Gastrocnemius medialis (tissue), 4 donors: ENCODE measurements at regions not wholly inside any gene's neighbourhood (a gene's known extent, or its start where the extent isn't known, plus 50 kb on each side); places are given as distances from the start of the nearest gene placed in this dataset.
A peak's percentile ranks its signal among the peaks of the same experiment; 100 is the strongest.

ENCODE experiments used
- ATAC-seq, 2 donors: fragments of 150-250 bp; one replicate each; pipeline ENCODE4 v1.9.1; 2016
- DNase-seq, 2 donors: peaks; one replicate each; pipeline ENCODE4 v3.0.0-alpha.2; 2019
- H3K27ac ChIP-seq, 4 donors: fragments of 200-600 bp; sonication (generic); 1 replicate in 1 of 4; 2 replicates in 3 of 4; pipeline ENCODE4 v1.5.1; 2016 to 2018; ENCODE audit warnings: mild to moderate bottlenecking in 2 of 4, moderate library complexity in 1 of 4
- H3K27me3 ChIP-seq, 3 donors: fragments of 200-600 bp; sonication (generic) in 2 of 3; 1 replicate in 1 of 3; 2 replicates in 2 of 3; pipeline versions ENCODE4 v1.5.1 to v1.6.0; 2016 to 2019; ENCODE audit warnings: mild to moderate bottlenecking in 1 of 3, moderate library complexity in 1 of 3
- H3K36me3 ChIP-seq, 2 donors: fragments of 200-600 bp; sonication (generic) in 1 of 2; one replicate each; pipeline ENCODE4 v1.5.1; 2017 to 2018
- H3K4me1 ChIP-seq, 2 donors: fragments of 200-600 bp; sonication (generic) in 1 of 2; one replicate each; pipeline ENCODE4 v1.5.1; 2016 to 2017; ENCODE audit warnings: mild to moderate bottlenecking in 2 of 2
- H3K4me3 ChIP-seq, 4 donors: fragments of 200-600 bp; sonication (generic) in 3 of 4; 1 replicate in 1 of 4; 2 replicates in 3 of 4; pipeline ENCODE4 v1.5.1; 2016 to 2019; ENCODE audit warnings: mild to moderate bottlenecking in 2 of 4
- H3K9me3 ChIP-seq, 3 donors: fragments of 200-600 bp; sonication (generic) in 2 of 3; 1 replicate in 1 of 3; 2 replicates in 2 of 3; pipeline ENCODE4 v1.5.1; 2016 to 2019
- POLR2A ChIP-seq, 2 donors: fragments of 450-650 bp; IDR thresholded peaks; one replicate each; pipeline ENCODE4 v1.6.1; 2017; ENCODE audit warnings: antibody characterized with exemption in 2 of 2, mild to moderate bottlenecking in 2 of 2, moderate library complexity in 2 of 2
- in situ Hi-C, 4 donors: fragments of 200-750 bp; cut with MboI; loops; one replicate each; pipeline versions ENCODE4 v1.15.0 to v1.8.0; 2017; ENCODE audit warnings: low sequenced_read_pairs in 4 of 4
- intact Hi-C: fragments of 100-400 bp; cut with DNase I; formaldehyde crosslinking; loops from one replicate; pipeline ENCODE4 v1.15.1; 2023; ENCODE audit warnings: low total_unique reads
- TF ChIP-seq, protein P1 (sequence below), 5 experiments: fragments of 450-650 bp in 3 of 5; fragments of 200-600 bp in 2 of 5; sonication (generic) in 2 of 5; IDR thresholded peaks in 4 of 5; conservative IDR thresholded peaks in 1 of 5; 1 replicate in 4 of 5; 2 replicates in 1 of 5; pipeline ENCODE4 v1.5.1; 2016 to 2019; ENCODE audit warnings: antibody characterized with exemption in 5 of 5, mild to moderate bottlenecking in 3 of 5, moderate library complexity in 3 of 5

DNA sequence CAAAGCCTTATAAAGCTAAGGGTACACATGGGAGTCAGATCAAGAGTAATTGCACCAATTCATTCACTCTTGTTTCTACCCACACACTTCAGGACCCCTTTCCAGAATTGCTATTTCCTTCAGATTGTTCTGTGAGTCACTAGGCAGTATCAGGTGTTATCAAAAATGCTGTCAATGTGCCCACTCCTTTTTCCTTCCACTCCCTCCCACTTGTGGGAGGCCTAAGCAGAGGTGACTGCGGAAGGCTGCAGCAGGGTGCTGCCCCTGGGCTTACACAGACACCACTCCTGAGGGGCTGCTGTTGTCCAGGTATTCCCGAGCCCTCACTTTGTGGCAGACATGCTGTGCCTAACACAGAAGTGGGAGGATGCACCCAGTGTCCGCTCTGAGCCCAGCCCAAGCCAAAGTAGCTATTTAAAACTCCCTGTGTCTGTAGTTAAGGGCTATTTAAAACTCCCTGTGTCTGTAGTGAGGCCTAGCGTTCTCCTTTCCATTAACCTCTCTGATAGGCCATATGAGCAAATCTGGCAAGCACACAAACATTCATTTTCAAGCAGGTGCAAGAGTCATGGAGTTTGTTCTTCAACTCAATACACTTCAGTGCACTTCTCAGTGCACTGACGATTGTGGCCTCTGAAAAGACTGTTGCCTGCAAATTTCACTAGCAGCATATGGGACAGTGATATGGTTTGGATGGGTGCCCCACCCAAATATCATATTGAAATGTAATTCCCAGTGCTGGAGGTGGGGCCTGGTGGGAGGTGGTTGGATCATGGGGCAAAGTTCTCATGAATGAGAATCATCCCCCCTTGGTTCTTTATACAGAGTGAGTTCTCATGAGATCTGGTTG is 117.8 kb downstream of the PHLDA1 start:
- in situ Hi-C loops (no loop called here), intact Hi-C loops (no loop called here)
- Histone ChIP-seq H3K27me3 (no peaks in the 10 kb centered on the region), H3K36me3 (no peaks in the 10 kb centered on the region), H3K27ac (peak overlapping the region in 2 of 4 donors; percentile 39 to 40), H3K4me1 (peaks cover 19 to 24% of the 10 kb centered on the region in 2 donors), H3K4me3 (no peak overlapping the region), H3K9me3 (no peaks in the 10 kb centered on the region)
- DNase-seq: no peak
- peak; percentile 38 to 79 for ATAC-seq
- no peak for TF ChIP-seq POLR2A (IDR thresholded peaks at IDR 0.05)
- TF ChIP-seq, protein P1, sequence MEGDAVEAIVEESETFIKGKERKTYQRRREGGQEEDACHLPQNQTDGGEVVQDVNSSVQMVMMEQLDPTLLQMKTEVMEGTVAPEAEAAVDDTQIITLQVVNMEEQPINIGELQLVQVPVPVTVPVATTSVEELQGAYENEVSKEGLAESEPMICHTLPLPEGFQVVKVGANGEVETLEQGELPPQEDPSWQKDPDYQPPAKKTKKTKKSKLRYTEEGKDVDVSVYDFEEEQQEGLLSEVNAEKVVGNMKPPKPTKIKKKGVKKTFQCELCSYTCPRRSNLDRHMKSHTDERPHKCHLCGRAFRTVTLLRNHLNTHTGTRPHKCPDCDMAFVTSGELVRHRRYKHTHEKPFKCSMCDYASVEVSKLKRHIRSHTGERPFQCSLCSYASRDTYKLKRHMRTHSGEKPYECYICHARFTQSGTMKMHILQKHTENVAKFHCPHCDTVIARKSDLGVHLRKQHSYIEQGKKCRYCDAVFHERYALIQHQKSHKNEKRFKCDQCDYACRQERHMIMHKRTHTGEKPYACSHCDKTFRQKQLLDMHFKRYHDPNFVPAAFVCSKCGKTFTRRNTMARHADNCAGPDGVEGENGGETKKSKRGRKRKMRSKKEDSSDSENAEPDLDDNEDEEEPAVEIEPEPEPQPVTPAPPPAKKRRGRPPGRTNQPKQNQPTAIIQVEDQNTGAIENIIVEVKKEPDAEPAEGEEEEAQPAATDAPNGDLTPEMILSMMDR (IDR thresholded peaks at IDR 0.05 in 4 of 5, conservative IDR thresholded peaks at IDR 0.05 in 1 of 5): no peak

DNA sequence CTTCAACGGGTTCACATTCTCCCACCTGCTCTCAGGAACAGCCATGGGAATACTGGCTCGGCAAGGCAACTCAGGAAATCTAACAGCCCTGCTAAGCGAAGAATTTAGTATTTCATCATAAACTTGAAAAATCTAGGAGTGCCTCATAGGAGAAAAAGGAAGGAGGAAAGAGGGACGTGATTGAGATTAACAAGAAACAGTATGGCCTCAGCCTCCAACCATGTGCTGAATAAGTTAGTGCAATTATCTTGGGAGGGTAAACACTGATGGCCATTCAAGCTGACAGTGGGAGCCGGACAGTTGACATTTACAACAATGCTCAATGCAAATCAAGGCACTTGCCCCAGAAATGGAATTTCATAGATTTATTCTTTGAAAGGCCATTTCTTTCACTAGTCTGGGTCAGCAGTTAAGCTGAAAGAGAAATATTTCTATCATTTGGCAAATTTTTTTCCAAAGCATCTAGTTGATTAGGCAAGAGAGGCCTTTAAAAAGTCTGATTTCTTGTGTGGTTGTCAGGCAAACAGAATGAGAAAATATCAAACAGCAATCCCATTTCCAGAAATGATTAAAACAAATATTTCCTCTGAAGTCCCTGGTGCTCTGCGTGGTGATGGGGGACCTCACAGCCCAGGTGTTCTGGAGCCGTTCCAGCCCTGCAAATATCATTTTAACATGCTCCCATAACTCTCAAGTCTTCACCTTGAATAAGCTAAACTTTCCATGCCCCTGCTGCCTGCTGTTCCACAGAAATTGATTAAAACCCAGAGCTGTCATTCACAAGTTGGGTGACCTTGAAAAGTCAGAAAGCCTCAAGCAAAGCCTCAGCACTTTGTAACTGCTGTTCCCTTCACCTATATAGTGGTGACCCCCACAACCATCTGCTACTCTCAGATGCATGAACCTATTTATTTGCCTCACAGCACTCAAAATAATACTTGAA is 121.6 kb downstream of the PHLDA1 start:
- TF ChIP-seq, protein P1 (IDR thresholded peaks at IDR 0.05 in 4 of 5, conservative IDR thresholded peaks at IDR 0.05 in 1 of 5): no peak
- no peak for TF ChIP-seq POLR2A (IDR thresholded peaks at IDR 0.05)
- intact Hi-C loops: no loop called here
- peak overlapping the region in 3 of 4 donors; percentile 16 to 39 (median 24) for H3K27ac ChIP-seq
- H3K36me3 ChIP-seq: no peaks in the 10 kb centered on the region
- ATAC-seq: no peak
- H3K4me1 ChIP-seq: peaks cover 22 to 26% of the 10 kb centered on the region in 2 donors
- no peak overlapping the region for H3K4me3 ChIP-seq
- in situ Hi-C loops: no loop called here
- no peaks in the 10 kb centered on the region for H3K27me3 ChIP-seq
- no peaks in the 10 kb centered on the region for H3K9me3 ChIP-seq
- no peak for DNase-seq

DNA sequence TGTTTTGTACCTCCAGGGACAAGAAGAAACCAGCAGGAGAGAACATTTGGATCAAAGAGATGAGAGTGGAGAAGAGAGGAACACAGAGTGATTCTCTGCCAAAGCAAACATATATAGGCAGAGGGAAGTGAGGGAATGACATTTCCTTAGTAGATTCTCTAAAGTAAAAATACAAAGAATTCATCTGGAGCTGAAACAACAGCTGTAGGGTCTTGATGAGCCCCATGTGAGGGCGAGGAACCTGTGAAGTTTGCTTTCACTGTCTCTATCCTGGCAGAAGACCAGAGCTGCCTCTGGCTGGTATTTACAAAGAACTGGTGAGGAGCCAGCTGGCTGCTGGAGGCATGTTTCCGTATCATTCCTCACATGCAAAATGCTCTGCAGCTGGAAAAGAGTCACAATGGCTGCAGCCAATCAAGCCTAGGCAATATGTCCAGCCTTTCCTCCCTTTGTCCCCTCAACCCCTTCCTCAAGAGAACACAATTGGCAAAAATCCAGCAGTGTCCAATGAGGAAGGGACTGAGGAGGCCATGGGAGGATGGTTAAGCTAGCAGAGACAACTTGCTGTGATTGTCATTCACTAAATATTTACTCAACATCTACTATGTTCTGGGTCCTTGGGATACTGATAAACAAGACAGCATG is 122.5 kb downstream of the PHLDA1 start:
- H3K27ac ChIP-seq: peak overlapping the region in 3 of 4 donors; percentile 16 to 39 (median 24)
- ATAC-seq (peak; percentile 57 to 59), DNase-seq (peak; percentile 30 to 39)
- no peak for TF ChIP-seq POLR2A (IDR thresholded peaks at IDR 0.05)
- TF ChIP-seq, protein P1 (IDR thresholded peaks at IDR 0.05 in 4 of 5, conservative IDR thresholded peaks at IDR 0.05 in 1 of 5): no peak
- intact Hi-C loops (no loop called here), in situ Hi-C loops (no loop called here)
- H3K36me3 ChIP-seq: no peaks in the 10 kb centered on the region
- peak overlapping the region in 1 of 4 donors; percentile 11 for H3K4me3 ChIP-seq
- H3K9me3 ChIP-seq: no peaks in the 10 kb centered on the region
- peaks cover 22% of the 10 kb centered on the region in 2 donors for H3K4me1 ChIP-seq
- H3K27me3 ChIP-seq: no peaks in the 10 kb centered on the region

DNA sequence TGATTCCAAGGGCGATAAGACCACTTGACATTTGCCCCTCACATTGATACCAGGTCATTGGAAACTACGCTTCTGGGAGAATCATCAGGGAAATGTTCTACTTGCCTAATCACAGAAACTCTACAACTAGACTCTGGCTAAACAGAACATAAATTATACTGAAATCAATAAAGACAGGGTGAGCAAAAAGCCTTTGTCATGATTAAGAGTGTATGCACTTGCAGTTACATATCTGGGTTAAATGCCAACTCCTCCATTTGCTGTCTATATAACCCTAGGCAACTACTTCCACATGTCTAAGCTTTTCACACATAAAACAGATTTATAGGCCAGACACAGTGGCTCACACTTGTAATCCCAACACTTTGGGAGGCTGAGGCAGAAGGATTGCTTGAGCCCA is 125.7 kb downstream of the PHLDA1 start:
- Histone ChIP-seq H3K27me3 (no peaks in the 10 kb centered on the region), H3K4me1 (peaks cover 12 to 13% of the 10 kb centered on the region in 2 donors), H3K27ac (no peak overlapping the region), H3K9me3 (no peaks in the 10 kb centered on the region), H3K36me3 (no peaks in the 10 kb centered on the region), H3K4me3 (no peak overlapping the region)
- ATAC-seq (no peak), DNase-seq (no peak)
- in situ Hi-C loops: no loop called here
- TF ChIP-seq, protein P1 (IDR thresholded peaks at IDR 0.05 in 4 of 5, conservative IDR thresholded peaks at IDR 0.05 in 1 of 5): no peak
- TF ChIP-seq POLR2A (IDR thresholded peaks at IDR 0.05): no peak
- intact Hi-C loops: no loop called here
